ENCODE measurements at regions not wholly inside any gene's neighbourhood (a gene's known extent, or its start where the extent isn't known, plus 50 kb on each side); places are given as distances from the start of the nearest gene placed in this dataset.

- no peak for TF ChIP-seq CTCF (IDR thresholded peaks at IDR 0.05)
- no peak for TF ChIP-seq EP300 (IDR thresholded peaks at IDR 0.05)
- TF ChIP-seq POLR2AphosphoS5 (IDR thresholded peaks at IDR 0.05) = no peak
These were observed 686.8 kb downstream of the KCTD16 start for GRCh38 chr5:144857454-144857853.

Measured in stomach (tissue), 4 donors.